A204.1 (cell line): ENCODE measurements at regions not wholly inside any gene's neighbourhood (a gene's known extent, or its start where the extent isn't known, plus 50 kb on each side); places are given as distances from the start of the nearest gene placed in this dataset.

Experiments used
- FAIRE-seq: peaks from 2 replicates; lab custom pipeline; 2012; peaks lifted over from hg19 to GRCh38; lab: Jason Lieb, UNC

GRCh38 chr1:226491093-226491850, 57.3 kb upstream of the STUM start:
- no peak for FAIRE-seq

DNA sequence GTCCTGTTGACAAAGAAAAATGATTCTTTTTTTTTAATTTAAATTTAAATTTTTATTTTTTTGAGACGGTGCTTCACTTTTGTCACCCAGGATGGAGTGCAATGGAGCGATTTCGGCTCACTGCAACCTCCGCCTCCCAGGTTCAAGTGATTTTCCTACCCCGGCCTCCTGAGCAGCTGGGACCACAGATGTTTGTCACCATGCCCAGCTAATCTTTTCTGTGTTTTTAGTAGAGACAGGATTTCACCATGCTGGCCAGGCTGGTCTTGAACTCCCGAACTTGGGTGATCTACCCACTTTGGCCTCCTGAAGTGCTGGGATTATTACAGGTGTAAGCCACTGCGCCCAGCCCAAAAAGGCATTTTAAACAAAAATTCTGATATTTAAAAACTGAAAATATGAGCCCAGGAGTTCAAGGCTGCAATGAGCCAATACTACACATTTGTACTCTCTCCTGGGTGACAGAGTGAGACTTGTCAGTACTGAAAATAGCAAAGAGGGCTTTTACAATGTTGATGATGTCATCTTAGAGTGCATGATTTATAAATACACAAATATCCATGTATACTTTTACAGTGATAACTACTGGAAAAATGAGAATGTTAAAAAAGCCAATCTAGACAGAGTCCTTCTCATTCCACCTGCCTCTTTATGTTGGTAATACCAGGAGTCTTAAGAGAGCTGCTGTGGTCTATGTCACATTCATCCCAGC, 56.0 kb upstream of the STUM start:
- FAIRE-seq, result no peak

GRCh38 chr1:226494092-226494609, 54.4 kb upstream of the STUM start:
- no peak for FAIRE-seq

GRCh38 chr1:226495716-226496115, 52.8 kb upstream of the STUM start:
- FAIRE-seq, result no peak

- no peak for FAIRE-seq
Observed at GRCh38 chr1:226496453-226497015, 52.0 kb upstream of the STUM start.

- FAIRE-seq, result no peak
Observed at GRCh38 chr1:226497276-226497833, 51.2 kb upstream of the STUM start.

DNA sequence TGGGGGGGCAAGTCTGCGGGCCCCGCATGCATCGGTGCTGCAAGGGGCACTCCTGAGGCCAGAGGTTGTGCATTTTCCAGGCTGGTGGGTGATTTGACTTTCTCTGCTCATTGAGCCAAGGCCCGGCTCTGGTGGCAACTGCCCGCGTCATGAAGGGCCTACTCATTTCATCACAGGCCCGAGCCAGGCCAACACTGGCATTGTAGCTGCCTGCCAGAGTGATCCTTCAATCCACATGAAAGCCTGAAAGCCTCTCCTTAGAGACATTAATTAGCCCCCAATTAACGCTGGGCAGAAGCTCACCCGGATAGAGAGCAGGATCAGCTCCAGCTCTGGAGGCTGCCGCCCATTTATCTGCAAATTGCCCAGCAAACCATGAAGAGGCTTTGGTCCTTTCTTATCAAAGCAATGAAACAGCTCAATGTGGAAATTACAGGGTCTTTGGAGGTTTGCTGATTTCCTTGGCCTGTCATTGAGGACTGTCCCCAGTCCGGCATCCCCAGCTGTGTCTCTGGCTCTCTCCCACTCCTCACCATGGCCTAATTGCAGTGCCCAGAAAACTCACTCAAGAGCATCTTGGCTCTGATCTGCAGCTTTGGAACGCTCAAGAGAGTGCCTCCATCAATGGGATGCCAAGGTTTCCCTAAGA, 50.4 kb upstream of the STUM start:
- no peak for FAIRE-seq

DNA sequence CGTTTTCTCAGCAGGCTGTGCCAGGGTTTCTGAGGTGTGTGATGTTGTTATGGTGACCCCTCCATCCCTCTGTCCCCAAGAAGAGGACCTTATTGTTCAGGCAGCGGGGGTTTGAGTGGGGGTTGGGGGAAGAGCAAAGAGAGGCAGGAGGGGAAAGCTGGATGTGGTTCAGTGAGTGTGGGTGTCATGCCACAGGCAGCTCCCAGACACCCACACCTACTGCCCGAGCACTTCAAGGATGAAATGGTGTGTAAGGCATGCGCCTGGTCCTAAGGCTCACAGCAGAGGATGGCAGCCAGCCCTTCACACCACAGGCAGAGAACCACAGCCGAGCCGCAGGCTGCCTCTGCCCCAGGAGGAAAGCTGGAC, 49.9 kb upstream of the STUM start:
- FAIRE-seq, result no peak
